NCI-H446 treated with DMSO at 0.1 percent for 48 hours (cell line): ENCODE measurements at regions not wholly inside any gene's neighbourhood (a gene's known extent, or its start where the extent isn't known, plus 50 kb on each side); places are given as distances from the start of the nearest gene placed in this dataset.

Experiments
- DNase-seq: peaks from one replicate; lab custom pipeline; 2025; lab: John Stamatoyannopoulos, UW

GRCh38 chr4:60019180-60019579, 1180.9 kb upstream of the ADGRL3 start:
- DNase-seq, result no peak

DNA sequence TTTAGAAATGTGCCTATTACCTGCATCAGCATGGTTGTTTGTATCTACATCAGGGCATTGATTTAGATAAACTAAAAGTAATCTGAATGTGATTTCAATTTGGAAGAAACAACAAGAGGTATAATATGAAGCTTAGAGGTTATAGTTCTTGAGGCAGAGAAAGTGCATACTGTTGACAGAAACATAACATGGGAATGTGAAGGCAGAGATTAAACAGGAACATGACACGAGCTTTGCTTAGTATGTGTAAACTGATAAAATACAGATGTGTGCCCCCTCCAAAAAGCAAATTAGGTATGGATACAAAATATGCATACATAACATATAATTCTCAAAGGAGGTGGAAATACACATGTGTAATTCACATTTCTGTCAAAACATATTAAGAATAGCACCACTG, 1180.2 kb upstream of the ADGRL3 start:
- no peak for DNase-seq

GRCh38 chr4:60020389-60020788, 1179.7 kb upstream of the ADGRL3 start:
- DNase-seq, result no peak

GRCh38 chr4:60033826-60034225, 1166.3 kb upstream of the ADGRL3 start:
- no peak for DNase-seq

DNA sequence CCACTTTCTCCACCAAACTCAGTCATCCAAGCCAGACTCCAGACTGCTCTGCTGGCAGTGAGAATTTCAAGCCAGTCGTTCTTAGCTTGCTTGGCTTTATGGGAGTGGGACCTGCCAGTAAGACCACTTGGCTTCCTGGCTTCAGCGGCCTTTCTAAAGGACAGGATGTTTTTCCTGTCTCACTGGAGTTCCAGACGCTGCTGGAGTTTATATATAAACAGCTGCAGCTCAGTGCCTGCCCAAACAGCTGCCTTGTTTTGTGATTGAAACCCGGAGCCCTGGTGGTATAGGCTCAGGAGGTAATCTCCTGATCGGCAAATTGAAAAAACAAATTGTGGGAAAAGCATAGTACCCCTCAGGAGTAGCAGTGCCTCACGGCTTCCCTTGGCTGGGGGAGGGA, 1165.8 kb upstream of the ADGRL3 start:
- DNase-seq, result no peak

DNA sequence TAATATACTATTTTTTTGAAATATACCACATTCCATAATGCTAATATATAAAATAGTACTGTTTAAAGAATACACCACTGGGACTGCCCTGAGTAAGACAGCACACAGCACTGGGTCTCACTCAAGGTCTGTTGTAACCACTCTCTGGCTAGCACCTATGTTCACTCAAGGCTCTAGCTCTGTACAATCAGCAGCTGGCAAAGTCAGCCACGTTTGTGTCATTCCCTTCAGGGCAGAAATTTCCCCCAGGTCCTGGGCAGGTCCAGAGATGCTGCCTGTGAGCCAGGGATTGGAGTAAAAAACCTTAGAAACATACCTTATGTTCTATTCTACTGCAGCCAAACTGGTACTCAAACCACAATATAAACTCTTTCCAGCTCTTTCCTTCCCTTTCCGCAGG, 1160.2 kb upstream of the ADGRL3 start:
- no peak for DNase-seq

GRCh38 chr4:60042231-60042652, 1157.9 kb upstream of the ADGRL3 start:
- DNase-seq, result no peak

DNA sequence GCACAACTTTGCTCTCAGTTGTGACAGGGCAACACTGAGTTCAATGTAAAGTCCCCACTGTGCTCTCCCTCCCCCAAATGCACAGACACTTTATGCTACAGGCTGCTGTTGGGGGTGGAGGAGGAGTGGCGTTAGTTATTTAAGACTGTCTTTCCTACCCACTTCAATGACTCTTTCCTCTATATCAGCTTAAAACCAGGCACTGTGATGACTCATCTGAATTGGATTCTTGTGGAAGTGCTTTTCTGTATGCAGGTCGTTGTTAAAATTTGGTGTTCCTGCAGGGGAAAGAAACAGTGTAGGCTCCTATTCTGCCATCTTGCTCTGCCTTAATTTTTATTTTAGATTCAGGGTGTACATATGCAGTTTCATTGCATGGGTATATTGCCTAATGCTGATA, 1157.2 kb upstream of the ADGRL3 start:
- DNase-seq, result no peak

GRCh38 chr4:60078984-60079383, 1121.1 kb upstream of the ADGRL3 start:
- no peak for DNase-seq

DNA sequence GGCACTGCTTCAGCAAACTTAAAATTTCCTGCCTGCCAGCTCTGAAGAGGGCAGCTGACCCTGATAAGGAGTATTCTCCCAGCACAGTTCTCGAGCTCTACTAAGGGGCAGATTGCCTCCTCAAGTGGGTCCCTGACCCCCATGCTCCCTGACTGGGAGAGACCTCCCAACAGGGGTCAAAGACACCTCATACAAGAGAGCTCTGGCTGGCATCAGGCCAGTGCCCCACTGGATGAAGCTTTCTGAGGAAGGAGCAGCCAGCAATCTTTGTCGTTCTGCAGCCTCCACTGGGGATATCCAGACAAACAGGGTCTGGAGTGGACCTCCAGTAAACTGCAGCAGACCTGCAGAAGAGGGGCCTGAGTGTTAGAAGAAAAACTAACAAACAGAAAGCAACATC, 1118.3 kb upstream of the ADGRL3 start:
- no peak for DNase-seq

DNA sequence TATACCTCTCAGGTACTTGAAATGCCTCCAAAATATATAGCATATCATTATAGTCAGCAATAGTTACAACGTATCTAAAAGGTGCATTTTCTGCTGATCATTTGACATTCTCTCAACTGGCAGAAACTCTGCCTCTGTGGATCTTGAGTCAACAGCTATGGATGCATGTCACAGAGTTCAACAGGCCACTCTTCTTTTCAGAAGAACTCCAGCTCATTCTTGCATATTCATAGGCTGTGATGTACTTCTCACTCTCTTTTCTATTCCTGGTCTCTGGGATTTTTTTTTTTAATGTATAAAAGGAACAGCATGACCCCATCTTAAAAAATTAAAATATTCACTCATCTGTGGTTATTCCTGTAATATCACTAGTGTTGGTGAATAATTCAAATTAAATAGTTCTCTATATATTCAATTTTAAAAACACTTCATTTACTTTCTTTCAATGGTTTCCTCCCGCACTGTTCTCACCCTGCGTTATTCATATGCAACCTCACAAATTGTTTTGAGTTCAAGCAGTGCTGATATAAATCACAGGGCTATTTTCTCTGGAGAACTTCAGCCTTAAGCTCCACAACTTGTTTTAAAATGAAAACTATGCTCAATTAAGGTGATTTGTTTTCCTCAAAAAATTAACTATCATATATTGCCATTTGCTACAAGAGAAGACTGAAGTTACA, 1111.2 kb upstream of the ADGRL3 start:
- DNase-seq, result no peak

GRCh38 chr4:60089546-60090273, 1110.4 kb upstream of the ADGRL3 start:
- no peak for DNase-seq

DNA sequence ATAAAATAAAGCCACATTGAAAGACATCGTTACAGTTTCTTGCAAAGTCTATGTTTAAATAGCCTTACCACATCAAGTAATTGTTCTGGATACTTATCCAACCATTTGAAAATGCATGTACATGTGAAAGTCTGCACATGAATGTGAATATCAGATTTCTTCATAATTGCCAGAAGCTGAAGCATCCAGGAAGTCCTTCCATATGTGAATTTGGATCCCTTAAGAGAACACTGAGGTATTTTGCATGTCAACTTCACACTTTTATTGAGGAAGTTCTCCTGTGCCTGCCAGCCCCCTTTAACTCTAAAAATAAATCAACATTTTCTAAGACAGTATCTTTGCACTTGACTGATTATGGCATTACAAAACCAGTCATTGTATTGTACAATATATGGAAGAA, 1103.5 kb upstream of the ADGRL3 start:
- no peak for DNase-seq

- DNase-seq, result no peak
These were observed 1083.5 kb upstream of the ADGRL3 start for GRCh38 chr4:60116592-60116991.

GRCh38 chr4:60117726-60118323, 1082.3 kb upstream of the ADGRL3 start:
- DNase-seq, result no peak

DNA sequence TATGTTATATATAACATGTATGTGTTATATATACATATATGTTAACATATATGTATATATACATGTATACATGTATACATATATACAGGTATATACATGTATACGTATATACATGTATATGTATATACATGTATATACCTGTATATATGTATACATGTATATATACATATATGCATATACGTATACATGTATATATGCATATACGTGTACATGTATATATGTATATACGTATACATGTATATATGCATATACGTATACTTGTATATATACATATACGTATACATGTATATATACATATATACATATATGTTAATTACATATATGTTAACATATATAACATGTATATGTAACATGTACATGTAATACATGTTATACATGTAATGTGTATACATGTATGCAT, 1077.3 kb upstream of the ADGRL3 start:
- DNase-seq, result no peak

DNA sequence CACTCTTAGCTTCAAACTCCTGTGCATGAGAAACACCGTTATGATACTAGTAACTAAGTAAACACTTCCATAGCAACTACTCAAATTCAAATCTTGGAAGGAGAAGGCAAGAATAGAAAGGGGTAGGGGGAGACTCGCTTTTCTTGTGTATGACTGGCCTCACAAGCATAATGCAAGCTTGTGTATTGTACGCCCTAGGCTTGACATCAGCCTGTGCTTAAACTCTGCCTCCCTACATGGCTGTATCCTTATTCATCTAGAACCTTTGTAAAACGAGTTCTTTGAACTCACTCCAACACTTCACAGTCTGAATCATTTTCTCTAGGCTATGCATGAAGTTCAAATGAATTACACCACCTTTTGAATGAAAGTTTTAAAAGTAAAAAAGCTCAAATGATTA, 1071.2 kb upstream of the ADGRL3 start:
- no peak for DNase-seq

GRCh38 chr4:60129740-60130139, 1070.4 kb upstream of the ADGRL3 start:
- no peak for DNase-seq

DNA sequence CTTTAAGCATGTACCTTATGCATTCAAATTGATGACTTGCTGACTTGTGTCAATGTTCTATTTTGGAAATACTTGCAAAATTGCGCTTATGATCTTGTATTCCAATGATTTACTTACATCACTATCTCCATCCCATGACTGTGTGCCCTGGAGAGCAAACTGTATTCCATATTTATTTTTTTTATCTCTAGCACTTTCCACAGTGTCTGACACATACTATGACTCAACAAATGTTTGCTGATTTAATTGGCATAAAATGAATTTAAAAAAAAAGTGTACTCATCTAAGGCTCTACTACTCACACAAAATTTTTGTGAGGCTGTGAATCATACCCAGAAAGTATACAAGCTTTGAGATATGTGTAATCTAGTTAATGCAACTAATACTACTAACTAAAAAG, 1066.8 kb upstream of the ADGRL3 start:
- DNase-seq, result no peak

GRCh38 chr4:60134099-60134498, 1066.0 kb upstream of the ADGRL3 start:
- DNase-seq, result no peak

- DNase-seq, result no peak
These were observed 1045.0 kb upstream of the ADGRL3 start for GRCh38 chr4:60155088-60155487.

- DNase-seq, result no peak
These were observed 1027.0 kb upstream of the ADGRL3 start for GRCh38 chr4:60173103-60173502.

- no peak for DNase-seq
These were observed 1026.4 kb upstream of the ADGRL3 start for GRCh38 chr4:60173718-60174117.
